Activated T-cell treated with anti-CD3 and anti-CD28 coated beads for 48 hours (primary cell): ENCODE measurements at regions not wholly inside any gene's neighbourhood (a gene's known extent, or its start where the extent isn't known, plus 50 kb on each side); places are given as distances from the start of the nearest gene placed in this dataset.

Experiments used
- DNase-seq: peaks from one replicate; pipeline ENCODE4 v3.0.0-alpha.2; 2020; ENCODE audit warnings: low read depth

GRCh38 chr12:114767906-114768722 is 84.1 kb upstream of the TBX3 start:
- no peak for DNase-seq

GRCh38 chr12:114767084-114767760 is 83.2 kb upstream of the TBX3 start:
- no peak for DNase-seq

- DNase-seq, result no peak
These were observed 82.2 kb upstream of the TBX3 start for GRCh38 chr12:114765960-114766691.

- no peak for DNase-seq
These were observed 80.5 kb upstream of the TBX3 start for GRCh38 chr12:114764510-114764909.

GRCh38 chr12:114762490-114763110 is 78.6 kb upstream of the TBX3 start:
- no peak for DNase-seq

GRCh38 chr12:114760151-114760877 is 76.3 kb upstream of the TBX3 start:
- DNase-seq, result no peak

- DNase-seq, result no peak
These were observed 75.7 kb upstream of the TBX3 start for GRCh38 chr12:114759635-114760034.

- no peak for DNase-seq
These were observed 73.8 kb upstream of the TBX3 start for GRCh38 chr12:114757684-114758325.

- DNase-seq, result no peak
These were observed 68.2 kb upstream of the TBX3 start for GRCh38 chr12:114752217-114752616.

GRCh38 chr12:114751712-114752111 is 67.7 kb upstream of the TBX3 start:
- no peak for DNase-seq

GRCh38 chr12:114750917-114751316 is 66.9 kb upstream of the TBX3 start:
- DNase-seq, result no peak

- no peak for DNase-seq
These were observed 65.1 kb upstream of the TBX3 start for GRCh38 chr12:114749065-114749464.

- DNase-seq, result no peak
These were observed 63.3 kb upstream of the TBX3 start for GRCh38 chr12:114747012-114747858.

- DNase-seq, result no peak
These were observed 62.5 kb upstream of the TBX3 start for GRCh38 chr12:114746297-114747011.

- DNase-seq, result no peak
These were observed 60.7 kb upstream of the TBX3 start for GRCh38 chr12:114744691-114745090.

GRCh38 chr12:114744285-114744684 is 60.3 kb upstream of the TBX3 start:
- DNase-seq, result no peak

GRCh38 chr12:114743799-114744198 is 59.8 kb upstream of the TBX3 start:
- no peak for DNase-seq

GRCh38 chr12:114743289-114743688 is 59.3 kb upstream of the TBX3 start:
- no peak for DNase-seq

GRCh38 chr12:114742363-114742762 is 58.4 kb upstream of the TBX3 start:
- no peak for DNase-seq

GRCh38 chr12:114741940-114742339 is 58.0 kb upstream of the TBX3 start:
- no peak for DNase-seq
